IMR-90 (cell line): ENCODE measurements at regions not wholly inside any gene's neighbourhood (a gene's known extent, or its start where the extent isn't known, plus 50 kb on each side); places are given as distances from the start of the nearest gene placed in this dataset.

Source experiments
- ATAC-seq: fragments of 200-7000 bp; cut with Tn5 transposase; 2 replicates; pipeline ENCODE4 v1.9.1; 2020; ENCODE audit warnings: low read depth, mild to moderate bottlenecking, moderate library complexity
- BruUV-seq: library from RNA; stranded (reverse); fragments of 400-500 nt; replicated peaks from 2 replicates; lab custom pipeline; 2021; lab: Mats Ljungman, UMichigan
- CTCF ChIA-PET: fragments of 300-600 bp; formaldehyde crosslinking; extraction: SDS; loops from one replicate; lab custom pipeline; 2021; ENCODE audit warnings: antibody characterized with exemption; lab: Yijun Ruan, JAX
- POLR2A ChIA-PET: fragments of 300-600 bp; sonication (Branson Sonifier 250); formaldehyde crosslinking; loops from one replicate; lab custom pipeline; 2022; ENCODE audit warnings: antibody characterized with exemption; ENCODE audit not compliant: unreplicated experiment; lab: Charles Lee
- DNase-seq: peaks from one replicate; pipeline ENCODE4 v3.0.0; 2013
- H2AFZ ChIP-seq: replicated peaks from 2 replicates; pipeline ENCODE3; 2013; ENCODE audit warnings: low read length, mild to moderate bottlenecking; ENCODE audit not compliant: poor library complexity
- H2AK5ac ChIP-seq: 2 replicates; pipeline ENCODE4 v1.6.1; 2013; ENCODE audit warnings: low read depth, low read length, inconsistent platforms
- H2AK9ac ChIP-seq: replicated peaks from 2 replicates; pipeline ENCODE3; 2013; ENCODE audit warnings: mild to moderate bottlenecking, low read depth, low read length, moderate library complexity; ENCODE audit not compliant: poor library complexity
- H2BK120ac ChIP-seq: 2 replicates; pipeline ENCODE4 v1.6.1; 2013; ENCODE audit warnings: low read depth, low read length, inconsistent platforms
- H2BK15ac ChIP-seq: 3 replicates; pipeline ENCODE4 v1.6.1; 2013; ENCODE audit warnings: low read depth, low read length, inconsistent platforms
- H2BK20ac ChIP-seq: 2 replicates; pipeline ENCODE4 v1.6.1; 2013; ENCODE audit warnings: low read depth, mild to moderate bottlenecking, inconsistent platforms, low read length, moderate library complexity
- H2BK5ac ChIP-seq: 2 replicates; pipeline ENCODE4 v1.6.1; 2013; ENCODE audit warnings: mild to moderate bottlenecking, low read depth, low read length, inconsistent platforms; ENCODE audit not compliant: poor library complexity, severe bottlenecking
- H3K14ac ChIP-seq: replicated peaks from 2 replicates; pipeline ENCODE4 v1.6.1; 2013; ENCODE audit warnings: low read depth, low read length, inconsistent platforms
- H3K18ac ChIP-seq: 2 replicates; pipeline ENCODE4 v1.6.1; 2013; ENCODE audit warnings: low read depth, low read length, control low read depth
- H3K23ac ChIP-seq: 2 replicates; pipeline ENCODE4 v1.6.1; 2013; ENCODE audit warnings: low read depth, low read length, inconsistent platforms
- H3K27ac ChIP-seq: 2 replicates; pipeline ENCODE4 v1.5.1; 2013; ENCODE audit warnings: mild to moderate bottlenecking, control low read depth, low read length; ENCODE audit not compliant: insufficient read depth
- H3K27me3 ChIP-seq: 2 replicates; pipeline ENCODE4 v1.6.1; 2013; ENCODE audit warnings: low read length; ENCODE audit not compliant: control insufficient read depth, insufficient read depth
- H3K36me3 ChIP-seq: 2 replicates; pipeline ENCODE4 v1.6.1; 2013; ENCODE audit warnings: low read length, mixed read lengths; ENCODE audit not compliant: control insufficient read depth, insufficient read depth
- H3K4ac ChIP-seq: 2 replicates; pipeline ENCODE4 v1.6.1; 2013; ENCODE audit warnings: low read depth, low read length, inconsistent platforms
- H3K4me1 ChIP-seq: 2 replicates; pipeline ENCODE4 v1.6.1; 2013; ENCODE audit warnings: low read length, mixed read lengths; ENCODE audit not compliant: control insufficient read depth, insufficient read depth
- H3K4me2 ChIP-seq: 2 replicates; pipeline ENCODE4 v1.6.1; 2013; ENCODE audit warnings: low read depth, mild to moderate bottlenecking, control low read depth, low read length, moderate library complexity
- H3K4me3 ChIP-seq: 2 replicates; pipeline ENCODE4 v1.5.1; 2013; ENCODE audit warnings: low read depth, mild to moderate bottlenecking, control low read depth, low read length, moderate library complexity; ENCODE audit not compliant: insufficient read depth
- H3K56ac ChIP-seq: 2 replicates; pipeline ENCODE4 v1.6.1; 2013; ENCODE audit warnings: low read length, inconsistent platforms; ENCODE audit not compliant: insufficient read depth; ENCODE audit errors: extremely low read depth
- H3K79me1 ChIP-seq, 2 experiments: 2 replicates each; pipeline ENCODE4 v1.6.1; 2013; ENCODE audit warnings: low read length in 2 of 2, inconsistent platforms in 1 of 2, low read depth in 1 of 2
- H3K9ac ChIP-seq: 2 replicates; pipeline ENCODE4 v1.6.1; 2013; ENCODE audit warnings: low read depth, low read length, control low read depth
- H3K9me1 ChIP-seq: 2 replicates; pipeline ENCODE4 v1.6.1; 2013; ENCODE audit warnings: low read length, inconsistent platforms; ENCODE audit not compliant: insufficient read depth
- H3K9me3 ChIP-seq: 2 replicates; pipeline ENCODE4 v1.6.1; 2013; ENCODE audit warnings: low read length; ENCODE audit not compliant: control insufficient read depth, insufficient read depth
- H4K20me1 ChIP-seq: 2 replicates; pipeline ENCODE4 v1.6.1; 2013; ENCODE audit warnings: low read length, inconsistent platforms; ENCODE audit not compliant: insufficient read depth
- H4K5ac ChIP-seq: 2 replicates; pipeline ENCODE4 v1.6.1; 2013; ENCODE audit warnings: mild to moderate bottlenecking, low read depth, low read length, control low read depth
- H4K8ac ChIP-seq, 2 experiments: 2 replicates each; pipeline ENCODE4 v1.6.1; 2013; ENCODE audit warnings: low read depth in 2 of 2, low read length in 2 of 2, control low read depth in 1 of 2, inconsistent platforms in 1 of 2
- H4K91ac ChIP-seq: 2 replicates; pipeline ENCODE4 v1.6.1; 2013; ENCODE audit warnings: low read depth, low read length, inconsistent platforms; ENCODE audit not compliant: insufficient read depth
- MAFK ChIP-seq: IDR thresholded peaks from 2 replicates; pipeline ENCODE4 v1.6.1; 2012; ENCODE audit warnings: low read depth, low read length, improper control_type of control experiment
- WGBS, 2 experiments: methylation state at CpG; one replicate each; pipeline versions ENCODE4 v1.1.5 to v1.1.7; 2013; ENCODE audit warnings: missing lambda C conversion rate in 2 of 2; ENCODE audit not compliant: insufficient read length in 1 of 2; ENCODE audit errors: extremely low coverage in 2 of 2; 5-methylcytosine and 5-hydroxymethylcytosine counted together
- dilution Hi-C: fragments of 300-500 bp; cut with HindIII; formaldehyde crosslinking; loops from one replicate; pipeline ENCODE4 v1.14.3; 2018; ENCODE audit warnings: low sequenced_read_pairs; ENCODE audit not compliant: unreplicated experiment
- in situ Hi-C: fragments of 300-500 bp; cut with MboI; formaldehyde crosslinking; loops from 3 replicates; pipeline ENCODE4 v1.14.3; 2019; ENCODE audit warnings: low sequenced_read_pairs, inconsistent platforms, mixed read lengths
- intact Hi-C: fragments of 100-400 bp; cut with micrococcal nuclease; formaldehyde crosslinking; loops from 2 replicates; pipeline ENCODE4 v1.10.0; 2022

GRCh38 chr1:208350815-208351214 is 106.6 kb upstream of the PLXNA2 start:
- Histone ChIP-seq H3K4me1 (no peaks in the 10 kb centered on the region), H3K9me1 (no peaks in the 10 kb centered on the region), H2BK15ac (no peak overlapping the region), H2AK5ac (no peak overlapping the region), H3K9me3 (no peaks in the 10 kb centered on the region), H2BK20ac (no peak overlapping the region), H3K27ac (no peak overlapping the region), H3K36me3 (no peaks in the 10 kb centered on the region), H2AK9ac (no peak overlapping the region), H4K20me1 (no peaks in the 10 kb centered on the region), H4K5ac (no peak overlapping the region), H2BK5ac (no peak overlapping the region), H3K18ac (no peak overlapping the region), H3K4me3 (no peak overlapping the region), H3K56ac (no peak overlapping the region), H3K79me1 (no peaks in the 10 kb centered on the region), H4K91ac (no peak overlapping the region), H3K14ac (no peak overlapping the region), H3K23ac (no peak overlapping the region), H2BK120ac (no peak overlapping the region), H3K4ac (no peak overlapping the region), H3K9ac (no peak overlapping the region), H2AFZ (no peak overlapping the region), H4K8ac (no peak overlapping the region), H3K4me2 (no peak overlapping the region), H3K27me3 (no peaks in the 10 kb centered on the region)
- in situ Hi-C loops (no loop called here), dilution Hi-C loops (no loop called here), intact Hi-C loops (no loop called here)
- ATAC-seq (no peak), DNase-seq (no peak)
- no peak for TF ChIP-seq MAFK
- BruUV-seq: no TSS peak
- ChIA-PET POLR2A (no interaction called here), CTCF (interaction anchor here (0.6 kb wide), 2 partner anchors 10 to 908 kb away, joined by 6 to 9 read pairs; no protein-coding TSS in a partner anchor)
- WGBS, 2 experiments: no CpG with 5 or more reads among the region's 1 CpG
